Suprapubic skin (tissue), 4 donors: ENCODE measurements at regions not wholly inside any gene's neighbourhood (a gene's known extent, or its start where the extent isn't known, plus 50 kb on each side); places are given as distances from the start of the nearest gene placed in this dataset.

ENCODE experiments used
- DNase-seq, 2 donors: peaks; one replicate each; pipeline ENCODE4 v3.0.0-alpha.2; 2019; ENCODE audit warnings: low spot score in 2 of 2
- H3K27ac ChIP-seq: fragments of 200-600 bp; sonication (generic); one replicate; pipeline ENCODE4 v1.5.1; 2019
- H3K27me3 ChIP-seq: fragments of 200-600 bp; sonication (generic); one replicate; pipeline ENCODE4 v1.5.1; 2019
- H3K36me3 ChIP-seq: fragments of 200-600 bp; sonication (generic); one replicate; pipeline ENCODE4 v1.5.1; 2019
- H3K4me1 ChIP-seq: fragments of 200-600 bp; sonication (generic); one replicate; pipeline ENCODE4 v1.5.1; 2019
- H3K4me3 ChIP-seq: fragments of 200-600 bp; sonication (generic); one replicate; pipeline ENCODE4 v1.5.1; 2019; ENCODE audit warnings: mild to moderate bottlenecking
- H3K9me3 ChIP-seq: fragments of 200-600 bp; sonication (generic); one replicate; pipeline ENCODE4 v1.5.1; 2019
- CTCF ChIP-seq, 2 donors: fragments of 200-600 bp in 1 of 2; fragments of 450-650 bp in 1 of 2; sonication (generic) in 1 of 2; IDR thresholded peaks; one replicate each; pipeline ENCODE4 v1.5.1; 2016 to 2019; ENCODE audit warnings: antibody characterized with exemption in 2 of 2, mild to moderate bottlenecking in 1 of 2, moderate library complexity in 1 of 2
- EP300 ChIP-seq: sonication (generic); formaldehyde crosslinking; IDR thresholded peaks from one replicate; pipeline ENCODE4 v1.6.1; 2017; ENCODE audit warnings: antibody characterized with exemption
- POLR2A ChIP-seq, 2 donors: fragments of 450-650 bp; IDR thresholded peaks; one replicate each; pipeline ENCODE4 v1.6.1; 2017; ENCODE audit warnings: antibody characterized with exemption in 2 of 2, mild to moderate bottlenecking in 2 of 2, moderate library complexity in 2 of 2
- POLR2AphosphoS5 ChIP-seq, 3 donors: sonication (generic); formaldehyde crosslinking; IDR thresholded peaks; one replicate each; pipeline ENCODE4 v1.6.1; 2017; ENCODE audit warnings: antibody characterized with exemption in 3 of 3
- WGBS: methylation state at CpG from one replicate; pipeline ENCODE4 v1.1.5; 2018; 5-methylcytosine and 5-hydroxymethylcytosine counted together

- Histone ChIP-seq H3K4me3 (no peak overlapping the region), H3K27ac (no peak overlapping the region), H3K36me3 (no peaks in the 10 kb centered on the region), H3K9me3 (no peaks in the 10 kb centered on the region), H3K27me3 (no peaks in the 10 kb centered on the region), H3K4me1 (peaks cover 2% of the 10 kb centered on the region)
- DNase-seq: no peak
- WGBS: 82% methylated on average over 7 of the region's 7 CpGs
- TF ChIP-seq POLR2AphosphoS5 (IDR thresholded peaks at IDR 0.05) (no peak), POLR2A (IDR thresholded peaks at IDR 0.05) (no peak), CTCF (IDR thresholded peaks at IDR 0.05) (no peak), EP300 (no peak)
Observed at GRCh38 chr15:62787401-62787800, 255.1 kb upstream of the TPM1 start.

GRCh38 chr15:62788224-62788623 is 254.3 kb upstream of the TPM1 start:
- Histone ChIP-seq H3K27me3 (no peaks in the 10 kb centered on the region), H3K9me3 (no peaks in the 10 kb centered on the region), H3K4me1 (no peaks in the 10 kb centered on the region), H3K27ac (no peak overlapping the region), H3K36me3 (no peaks in the 10 kb centered on the region), H3K4me3 (no peak overlapping the region)
- TF ChIP-seq POLR2AphosphoS5 (IDR thresholded peaks at IDR 0.05): no peak
- no peak for TF ChIP-seq EP300
- TF ChIP-seq POLR2A (IDR thresholded peaks at IDR 0.05): no peak
- TF ChIP-seq CTCF (IDR thresholded peaks at IDR 0.05): no peak
- WGBS: 90% methylated on average over 6 of the region's 6 CpGs
- no peak for DNase-seq

- Histone ChIP-seq H3K27me3 (no peaks in the 10 kb centered on the region), H3K9me3 (no peaks in the 10 kb centered on the region), H3K36me3 (no peaks in the 10 kb centered on the region), H3K4me1 (no peaks in the 10 kb centered on the region), H3K4me3 (no peak overlapping the region), H3K27ac (no peak overlapping the region)
- DNase-seq: no peak
- WGBS: 88% methylated on average over 4 of the region's 4 CpGs
- TF ChIP-seq CTCF (IDR thresholded peaks at IDR 0.05) (no peak), EP300 (no peak), POLR2A (IDR thresholded peaks at IDR 0.05) (no peak), POLR2AphosphoS5 (IDR thresholded peaks at IDR 0.05) (no peak)
Observed at GRCh38 chr15:62790546-62790945, 252.0 kb upstream of the TPM1 start.

- Histone ChIP-seq H3K4me3 (no peak overlapping the region), H3K9me3 (no peaks in the 10 kb centered on the region), H3K27ac (no peak overlapping the region), H3K4me1 (no peaks in the 10 kb centered on the region), H3K36me3 (peaks cover 2% of the 10 kb centered on the region), H3K27me3 (no peaks in the 10 kb centered on the region)
- no peak for DNase-seq
- TF ChIP-seq POLR2AphosphoS5 (IDR thresholded peaks at IDR 0.05) (no peak), EP300 (no peak)
- 89% methylated on average over 5 of the region's 5 CpGs for WGBS
Observed at GRCh38 chr15:62791694-62792093, 250.9 kb upstream of the TPM1 start.

GRCh38 chr15:62792986-62793751 is 249.4 kb upstream of the TPM1 start:
- H3K4me3 ChIP-seq: no peak overlapping the region
- no peaks in the 10 kb centered on the region for H3K9me3 ChIP-seq
- no peak for DNase-seq
- 76% methylated on average over 6 of the region's 6 CpGs for WGBS
- peaks cover 15% of the 10 kb centered on the region for H3K36me3 ChIP-seq
- no peaks in the 10 kb centered on the region for H3K4me1 ChIP-seq
- H3K27me3 ChIP-seq: no peaks in the 10 kb centered on the region
- no peak for TF ChIP-seq CTCF (IDR thresholded peaks at IDR 0.05)
- no peak for TF ChIP-seq POLR2A (IDR thresholded peaks at IDR 0.05)
- TF ChIP-seq EP300: no peak
- TF ChIP-seq POLR2AphosphoS5 (IDR thresholded peaks at IDR 0.05): no peak
- H3K27ac ChIP-seq: no peak overlapping the region
